BLaER1 treated with 17β-estradiol and CSF1 and Interleukin-3, amounts not matched to agents 10 nM and 100 nM (cell line): ENCODE measurements at regions not wholly inside any gene's neighbourhood (a gene's known extent, or its start where the extent isn't known, plus 50 kb on each side); places are given as distances from the start of the nearest gene placed in this dataset.

Experiments used
- H3K27ac ChIP-seq, 11 experiments: shearing (Covaris generic); formaldehyde crosslinking; 2 replicates each; pipeline ENCODE4 v1.8.1; 2022
- H3K27me3 ChIP-seq, 11 experiments: shearing (Covaris generic); formaldehyde crosslinking; 2 replicates each; pipeline ENCODE4 v1.8.1; 2022
- H3K36me3 ChIP-seq, 11 experiments: shearing (Covaris generic); formaldehyde crosslinking; 2 replicates each; pipeline ENCODE4 v1.8.1; 2022
- H3K4me1 ChIP-seq, 10 experiments: shearing (Covaris generic); formaldehyde crosslinking; 2 replicates each; pipeline ENCODE4 v1.8.1; 2022
- H3K4me2 ChIP-seq, 11 experiments: shearing (Covaris generic); formaldehyde crosslinking; 2 replicates each; pipeline ENCODE4 v1.8.1; 2022
- H3K4me3 ChIP-seq, 10 experiments: shearing (Covaris generic); formaldehyde crosslinking; 2 replicates each; pipeline ENCODE4 v1.8.1; 2022
- H3K9ac ChIP-seq, 11 experiments: shearing (Covaris generic); formaldehyde crosslinking; 2 replicates each; pipeline ENCODE4 v1.8.1; 2022
- H3K9me3 ChIP-seq, 11 experiments: shearing (Covaris generic); formaldehyde crosslinking; replicated peaks in 1 of 11; 2 replicates each; pipeline ENCODE4 v1.8.1; 2022
- H4K20me1 ChIP-seq, 11 experiments: shearing (Covaris generic); formaldehyde crosslinking; 2 replicates each; pipeline ENCODE4 v1.8.1; 2022
- Cebpa-rat ChIP-seq, 11 experiments: shearing (Covaris generic); IDR thresholded peaks; 2 replicates each; pipeline ENCODE4 v1.8.1; 2022

DNA sequence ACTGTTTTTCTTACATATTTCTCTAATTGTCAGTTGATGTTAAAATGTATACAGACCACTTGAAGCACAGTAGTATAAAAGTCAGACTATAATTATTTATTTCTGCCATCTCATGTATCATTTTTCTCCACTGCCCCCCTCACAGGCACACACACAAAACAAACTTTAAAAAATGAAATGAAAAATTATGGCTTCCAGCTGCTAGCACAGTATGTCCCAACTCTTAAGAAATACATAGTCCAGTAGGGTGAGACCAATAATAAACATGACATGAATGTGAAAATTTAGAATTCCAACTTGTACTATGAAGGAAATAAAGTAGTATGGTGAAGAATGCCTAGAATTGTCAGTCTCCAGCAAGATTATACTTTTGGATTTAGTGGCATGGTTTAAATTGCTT lies 1247.9 kb downstream of the JRKL start:
- no peaks in the 10 kb centered on the region for H3K27me3 ChIP-seq
- H3K36me3 ChIP-seq = no peaks in the 10 kb centered on the region
- no peak overlapping the region for H3K4me2 ChIP-seq
- no peak overlapping the region for H3K27ac ChIP-seq
- no peaks in the 10 kb centered on the region for H3K9me3 ChIP-seq
- TF ChIP-seq Cebpa-rat (IDR thresholded peaks at IDR 0.05) = no peak
- no peaks in the 10 kb centered on the region for H3K4me1 ChIP-seq
- H3K9ac ChIP-seq = no peak overlapping the region
- no peak overlapping the region for H3K4me3 ChIP-seq
- no peaks in the 10 kb centered on the region for H4K20me1 ChIP-seq

- Histone ChIP-seq H3K27ac (no peak overlapping the region), H3K9me3 (no peaks in the 10 kb centered on the region), H3K4me1 (no peaks in the 10 kb centered on the region), H3K9ac (no peak overlapping the region), H3K4me3 (no peak overlapping the region), H3K36me3 (no peaks in the 10 kb centered on the region), H3K27me3 (no peaks in the 10 kb centered on the region), H3K4me2 (no peak overlapping the region), H4K20me1 (no peaks in the 10 kb centered on the region)
- no peak for TF ChIP-seq Cebpa-rat (IDR thresholded peaks at IDR 0.05)
These were observed 1248.9 kb downstream of the JRKL start for GRCh38 chr11:97638641-97639224.

DNA sequence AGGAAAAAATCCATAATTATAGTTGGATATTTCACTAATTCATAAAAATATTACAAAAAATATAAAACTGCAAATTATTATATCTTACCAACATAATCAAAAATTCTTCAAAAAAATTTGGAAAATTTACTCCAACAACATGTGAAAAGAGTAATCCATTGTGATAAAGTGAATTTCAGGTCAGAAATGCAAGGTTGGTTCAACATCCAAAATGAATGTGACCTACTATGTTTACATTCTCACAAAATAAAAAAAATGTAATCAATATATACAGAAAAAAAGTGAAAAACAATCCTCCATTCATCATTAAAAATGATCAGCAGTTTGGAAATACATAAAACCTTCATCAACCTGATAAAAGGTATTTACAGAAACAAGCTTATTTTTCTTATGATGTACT lies 1252.2 kb downstream of the JRKL start:
- Histone ChIP-seq H3K27ac (no peak overlapping the region), H3K36me3 (no peaks in the 10 kb centered on the region), H3K4me3 (no peak overlapping the region), H3K9ac (no peak overlapping the region), H3K27me3 (no peaks in the 10 kb centered on the region), H3K4me2 (no peak overlapping the region), H4K20me1 (no peaks in the 10 kb centered on the region), H3K4me1 (no peaks in the 10 kb centered on the region), H3K9me3 (no peaks in the 10 kb centered on the region)
- no peak for TF ChIP-seq Cebpa-rat (IDR thresholded peaks at IDR 0.05)

- TF ChIP-seq Cebpa-rat (IDR thresholded peaks at IDR 0.05) = no peak
- no peak overlapping the region for H3K4me3 ChIP-seq
- no peak overlapping the region for H3K27ac ChIP-seq
- no peak overlapping the region for H3K9ac ChIP-seq
- H3K27me3 ChIP-seq = no peaks in the 10 kb centered on the region
- no peaks in the 10 kb centered on the region for H3K4me1 ChIP-seq
- no peaks in the 10 kb centered on the region; a peak in 1 of 22 replicates for H3K9me3 ChIP-seq
- no peaks in the 10 kb centered on the region for H4K20me1 ChIP-seq
- no peaks in the 10 kb centered on the region for H3K36me3 ChIP-seq
- no peak overlapping the region for H3K4me2 ChIP-seq
These were observed 1255.9 kb downstream of the JRKL start for GRCh38 chr11:97645736-97646135.

DNA sequence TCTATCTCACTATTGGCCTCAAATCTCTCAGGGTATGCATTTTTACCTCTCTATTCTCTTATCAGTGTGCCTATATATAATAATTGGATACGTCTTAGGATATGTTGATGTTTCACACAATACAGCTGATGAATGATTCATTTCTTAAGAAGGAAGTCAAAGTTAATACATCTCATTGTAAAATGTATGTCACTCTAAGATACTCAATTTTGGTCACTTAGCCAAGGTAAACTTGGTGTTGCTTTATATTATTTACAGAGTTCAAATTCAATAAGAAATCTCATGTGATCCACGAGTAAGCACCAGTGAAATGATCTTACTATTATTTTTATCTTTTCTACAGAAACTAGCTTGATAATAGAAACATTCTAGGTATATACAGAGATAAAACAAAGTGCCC lies 1266.5 kb downstream of the JRKL start:
- Histone ChIP-seq H3K9me3 (no peaks in the 10 kb centered on the region; a peak in 1 of 22 replicates), H3K9ac (no peak overlapping the region), H3K4me2 (no peak overlapping the region), H3K4me1 (no peaks in the 10 kb centered on the region), H4K20me1 (no peaks in the 10 kb centered on the region), H3K27me3 (no peaks in the 10 kb centered on the region), H3K27ac (no peak overlapping the region), H3K36me3 (no peaks in the 10 kb centered on the region), H3K4me3 (no peak overlapping the region)
- no peak for TF ChIP-seq Cebpa-rat (IDR thresholded peaks at IDR 0.05)

DNA sequence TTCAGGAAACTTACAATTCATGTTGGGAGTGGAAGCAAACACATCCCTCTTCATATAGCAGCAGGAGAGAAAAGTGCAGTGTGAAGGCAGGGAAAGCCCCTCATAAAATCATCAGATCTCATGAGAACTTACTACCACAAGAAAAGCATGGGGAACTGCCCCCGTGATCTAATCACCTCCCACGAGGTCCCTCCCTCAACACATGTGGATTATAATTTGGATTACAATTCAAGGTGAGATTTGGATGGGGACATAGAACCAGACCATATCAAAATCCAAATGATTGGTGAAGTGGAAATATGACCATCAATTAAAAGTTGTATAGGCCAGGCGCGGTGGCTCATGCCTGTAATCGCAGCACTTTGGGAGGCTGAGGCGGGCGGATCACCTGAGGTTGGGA lies 1268.0 kb downstream of the JRKL start:
- H3K9me3 ChIP-seq = no peaks in the 10 kb centered on the region
- H3K27me3 ChIP-seq = no peaks in the 10 kb centered on the region
- no peaks in the 10 kb centered on the region for H4K20me1 ChIP-seq
- H3K36me3 ChIP-seq = no peaks in the 10 kb centered on the region
- H3K4me2 ChIP-seq = no peak overlapping the region
- no peak overlapping the region for H3K4me3 ChIP-seq
- TF ChIP-seq Cebpa-rat (IDR thresholded peaks at IDR 0.05) = no peak
- no peak overlapping the region for H3K9ac ChIP-seq
- H3K4me1 ChIP-seq = no peaks in the 10 kb centered on the region
- no peak overlapping the region for H3K27ac ChIP-seq

GRCh38 chr11:97667057-97667456 lies 1277.2 kb downstream of the JRKL start:
- Histone ChIP-seq H3K4me1 (no peaks in the 10 kb centered on the region), H3K4me2 (no peak overlapping the region), H3K4me3 (no peak overlapping the region), H3K27ac (no peak overlapping the region), H3K27me3 (no peaks in the 10 kb centered on the region), H3K36me3 (no peaks in the 10 kb centered on the region), H4K20me1 (no peaks in the 10 kb centered on the region), H3K9ac (no peak overlapping the region), H3K9me3 (peaks cover 0 to 15% (median 8%) of the 10 kb centered on the region in 11 experiments; a peak in 10 of 22 replicates)
- TF ChIP-seq Cebpa-rat (IDR thresholded peaks at IDR 0.05) = no peak

DNA sequence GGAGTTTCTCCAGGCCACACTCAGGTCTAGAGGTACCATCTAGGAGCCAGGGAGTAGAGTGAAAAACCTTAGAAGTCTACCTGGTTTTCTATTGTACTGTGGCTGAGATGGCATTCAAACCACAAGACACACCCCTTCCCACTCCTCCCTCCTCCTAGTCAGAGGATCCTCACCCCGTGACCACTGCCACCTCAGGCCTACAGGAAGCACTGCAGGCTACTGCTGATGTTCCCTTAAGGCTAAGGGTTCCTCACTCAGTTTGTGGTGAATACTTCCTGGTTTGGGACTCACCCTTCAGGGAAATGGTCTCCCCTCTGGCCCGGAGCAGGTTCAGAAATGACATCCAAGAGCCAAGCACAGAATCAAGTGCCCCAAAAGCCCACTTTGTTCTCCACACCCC lies 1293.9 kb downstream of the JRKL start:
- Histone ChIP-seq H4K20me1 (no peaks in the 10 kb centered on the region), H3K36me3 (no peaks in the 10 kb centered on the region), H3K4me3 (no peak overlapping the region), H3K27ac (no peak overlapping the region), H3K4me2 (no peak overlapping the region), H3K4me1 (no peaks in the 10 kb centered on the region), H3K9me3 (peaks cover 0 to 2% (median 1%) of the 10 kb centered on the region in 11 experiments; a peak in 8 of 22 replicates), H3K27me3 (no peaks in the 10 kb centered on the region), H3K9ac (no peak overlapping the region)
- no peak for TF ChIP-seq Cebpa-rat (IDR thresholded peaks at IDR 0.05)

DNA sequence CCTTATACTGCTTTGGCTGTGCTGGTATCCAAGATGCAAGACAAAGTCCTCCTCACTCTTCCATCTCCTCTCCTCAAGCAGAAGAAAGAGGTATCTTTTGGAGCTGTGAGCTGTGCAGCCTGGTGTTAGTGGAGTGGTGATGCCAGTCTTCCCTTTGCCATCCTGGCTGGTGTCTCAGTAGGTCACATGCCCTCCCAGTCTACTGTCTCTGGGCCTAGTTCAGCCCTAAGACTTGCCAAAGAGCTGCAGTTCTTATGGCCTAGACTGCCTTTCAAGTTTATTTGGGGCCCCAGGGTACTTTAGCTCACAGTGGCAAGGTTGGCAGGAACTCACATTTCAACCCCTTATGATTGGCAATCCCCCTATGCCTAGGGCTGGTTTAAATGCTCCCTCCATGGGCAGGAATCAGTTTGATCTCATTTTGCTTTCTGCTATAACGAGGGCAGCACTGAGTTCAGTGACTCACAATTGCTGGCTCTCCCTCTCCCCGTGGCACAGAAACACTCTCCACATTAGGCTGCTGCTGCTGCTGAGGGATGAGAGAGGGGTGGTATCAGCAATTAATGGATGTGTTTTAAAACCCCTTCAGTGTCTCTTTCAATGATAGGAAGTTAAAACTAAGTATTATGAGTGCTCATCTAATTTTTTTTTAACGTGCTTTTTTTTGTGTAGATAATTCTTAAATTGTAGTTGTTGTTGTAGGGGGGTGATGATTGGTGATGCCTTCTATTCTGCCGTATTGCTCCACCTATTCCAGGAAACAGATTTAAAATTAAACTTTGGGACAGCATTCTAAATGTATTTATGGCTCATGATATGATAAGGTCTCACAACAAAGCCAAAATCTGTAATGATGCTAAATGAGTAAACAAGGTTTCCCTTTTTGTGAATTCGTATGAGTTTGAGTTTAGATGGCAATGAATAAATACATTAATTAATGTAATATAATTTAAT lies 1295.0 kb downstream of the JRKL start:
- H3K4me3 ChIP-seq = no peak overlapping the region
- H4K20me1 ChIP-seq = no peaks in the 10 kb centered on the region
- H3K9me3 ChIP-seq = no peaks in the 10 kb centered on the region
- no peak overlapping the region for H3K9ac ChIP-seq
- no peak overlapping the region for H3K4me2 ChIP-seq
- no peak overlapping the region for H3K27ac ChIP-seq
- TF ChIP-seq Cebpa-rat (IDR thresholded peaks at IDR 0.05) = no peak
- H3K27me3 ChIP-seq = no peaks in the 10 kb centered on the region
- no peaks in the 10 kb centered on the region for H3K4me1 ChIP-seq
- H3K36me3 ChIP-seq = no peaks in the 10 kb centered on the region

DNA sequence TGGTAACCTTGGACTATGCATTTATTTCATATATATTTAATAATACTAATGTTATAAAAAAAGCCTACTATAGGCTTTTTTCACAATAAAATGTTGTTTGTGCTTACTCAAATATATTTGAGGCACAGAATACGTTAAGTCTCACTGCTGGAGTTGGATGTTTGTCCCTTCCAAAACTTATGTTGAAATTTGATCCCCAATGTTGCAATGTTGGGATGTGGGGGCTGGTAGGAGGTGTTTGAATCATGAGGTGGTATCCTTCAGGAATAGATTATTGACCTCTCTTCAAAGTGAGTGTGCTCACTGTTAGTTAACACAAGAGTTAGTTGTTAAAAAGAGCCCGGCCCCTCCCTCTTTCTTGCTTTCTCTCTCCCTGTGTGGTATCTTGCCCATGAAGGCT lies 1295.9 kb downstream of the JRKL start:
- H3K27me3 ChIP-seq = no peaks in the 10 kb centered on the region
- H3K36me3 ChIP-seq = no peaks in the 10 kb centered on the region
- H4K20me1 ChIP-seq = no peaks in the 10 kb centered on the region
- no peaks in the 10 kb centered on the region for H3K4me1 ChIP-seq
- no peaks in the 10 kb centered on the region for H3K9me3 ChIP-seq
- no peak overlapping the region for H3K4me3 ChIP-seq
- TF ChIP-seq Cebpa-rat (IDR thresholded peaks at IDR 0.05) = no peak
- no peak overlapping the region for H3K4me2 ChIP-seq
- H3K9ac ChIP-seq = no peak overlapping the region
- H3K27ac ChIP-seq = no peak overlapping the region
